ENCODE measurements at regions not wholly inside any gene's neighbourhood (a gene's known extent, or its start where the extent isn't known, plus 50 kb on each side); places are given as distances from the start of the nearest gene placed in this dataset.

DNA sequence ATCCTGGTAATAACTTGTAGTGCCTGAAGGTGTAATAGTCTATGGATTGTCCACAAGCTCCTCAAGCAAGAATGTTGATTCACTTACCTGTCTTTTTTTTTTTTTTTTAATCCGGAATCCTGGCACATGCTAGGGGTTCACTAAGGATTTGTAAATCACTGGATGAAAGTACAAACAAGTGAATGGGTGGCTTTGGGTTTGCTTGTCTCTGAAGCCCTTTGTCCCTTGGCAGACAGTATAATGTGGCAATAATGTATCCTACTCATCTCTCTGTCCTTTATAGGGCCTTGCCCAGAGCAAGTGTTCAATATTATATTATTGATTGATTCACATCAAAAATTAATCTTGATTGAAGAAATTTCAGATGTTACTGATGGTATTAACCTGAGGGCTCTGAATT, 334.0 kb upstream of the CPEB2 start:
- no peak for DNase-seq

DNA sequence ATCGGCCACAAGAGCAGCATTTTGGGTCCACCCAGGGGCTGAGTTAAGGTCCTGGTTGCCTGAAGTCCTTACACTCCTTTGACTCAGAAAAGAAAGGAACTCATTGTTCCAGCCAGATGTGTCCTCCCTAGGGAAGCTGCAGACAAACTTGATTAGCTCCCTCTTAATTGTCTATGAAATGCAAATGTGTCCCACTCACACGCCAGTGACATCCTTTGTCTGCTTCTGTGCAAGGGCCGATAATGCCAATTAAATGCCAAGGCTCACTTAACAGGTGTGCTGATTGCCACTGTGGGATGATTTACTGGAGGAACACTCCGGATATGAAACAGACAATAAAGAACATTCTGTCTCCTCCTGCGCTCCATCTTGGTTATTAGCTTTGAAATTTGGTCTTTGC, 332.9 kb upstream of the CPEB2 start:
- no peak for DNase-seq

DNA sequence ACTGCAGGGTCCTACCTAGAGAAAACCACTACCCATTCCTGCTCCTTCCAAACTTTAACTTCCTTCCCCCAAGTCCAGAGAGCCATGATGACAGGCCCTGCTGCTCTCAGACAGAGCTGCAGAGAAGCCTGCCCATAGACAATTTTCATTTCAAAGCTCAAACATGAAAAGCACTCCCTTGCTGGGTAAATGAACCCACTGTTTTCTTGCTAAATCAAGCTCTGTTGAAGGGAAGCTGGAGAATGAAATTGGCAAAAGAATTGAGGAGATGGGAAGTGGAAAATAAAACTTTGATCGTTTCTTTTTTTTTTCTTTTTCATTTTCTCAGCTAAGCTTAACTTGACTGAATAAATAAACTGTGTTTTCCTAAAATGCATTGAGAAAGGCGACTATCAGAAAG, 331.1 kb upstream of the CPEB2 start:
- no peak for DNase-seq

DNA sequence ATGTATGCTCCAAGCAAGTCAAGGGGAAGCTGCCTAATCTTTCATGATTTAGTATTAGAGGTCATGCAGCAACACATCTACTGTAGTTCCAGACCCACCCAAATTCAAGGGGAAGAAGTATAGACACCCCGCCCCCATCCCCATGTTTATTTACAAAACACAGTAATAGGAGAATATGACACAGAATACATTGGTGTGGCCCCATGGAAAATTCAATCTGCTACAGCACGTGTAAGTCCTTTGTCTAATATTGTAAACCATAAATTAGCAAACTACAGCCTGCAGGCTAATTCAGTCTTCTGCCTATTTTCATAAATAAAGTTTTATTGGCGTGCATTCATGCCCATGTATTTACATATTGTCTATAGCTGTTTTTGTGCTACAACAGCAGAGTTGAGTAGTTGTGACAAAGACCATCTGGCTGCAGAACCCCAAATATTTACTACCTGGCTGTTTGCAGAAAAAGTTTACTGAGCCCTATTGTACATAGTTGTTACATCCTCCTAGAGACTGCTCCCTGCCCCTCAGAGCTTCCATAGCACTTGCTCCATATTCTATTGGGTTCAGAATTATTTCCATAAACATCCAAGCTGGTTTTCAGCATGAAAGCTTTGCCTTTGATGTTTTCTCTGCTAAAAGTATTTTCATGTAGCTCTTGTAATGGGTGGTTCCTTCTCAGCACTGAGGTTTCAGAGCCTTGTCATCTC, 326.8 kb upstream of the CPEB2 start:
- no peak for DNase-seq

DNA sequence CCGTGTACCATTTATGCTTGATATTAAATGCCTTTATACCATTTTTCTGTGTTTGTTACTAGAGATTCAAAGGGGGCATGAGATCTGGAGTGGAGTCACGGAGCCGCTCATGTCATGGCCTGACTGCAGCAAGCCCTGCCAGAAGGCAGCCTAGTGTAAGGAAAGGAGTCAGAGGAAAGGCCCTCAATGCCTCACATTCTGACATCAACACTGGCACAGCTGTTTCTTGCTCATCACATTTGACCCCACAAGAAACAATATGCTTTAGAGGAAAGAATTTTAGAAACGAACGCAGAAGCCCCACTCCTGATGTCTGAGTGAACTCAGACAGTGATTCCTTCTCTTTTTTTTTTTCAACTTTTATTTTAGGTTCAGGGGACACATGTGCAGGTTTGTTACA, 322.4 kb upstream of the CPEB2 start:
- DNase-seq, result no peak

DNA sequence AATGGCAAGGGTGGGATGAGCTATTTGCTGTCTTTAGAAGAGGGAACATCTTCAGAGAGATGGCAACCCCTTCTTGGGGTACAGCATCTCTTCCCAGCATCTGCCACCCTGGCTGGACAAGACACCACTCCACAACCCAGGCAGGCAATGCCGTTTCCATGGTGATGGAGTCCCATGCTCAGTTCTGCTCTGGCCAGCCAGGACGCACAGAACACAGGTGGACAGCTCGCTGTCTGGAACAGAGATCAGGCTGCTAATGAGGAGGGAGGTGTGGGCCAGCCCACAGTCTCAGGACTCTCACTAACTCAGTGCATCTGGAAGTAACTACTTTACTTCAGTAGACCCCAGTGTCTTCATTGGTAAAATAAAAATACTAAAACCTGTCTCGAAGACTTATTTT, 321.0 kb upstream of the CPEB2 start:
- no peak for DNase-seq

DNA sequence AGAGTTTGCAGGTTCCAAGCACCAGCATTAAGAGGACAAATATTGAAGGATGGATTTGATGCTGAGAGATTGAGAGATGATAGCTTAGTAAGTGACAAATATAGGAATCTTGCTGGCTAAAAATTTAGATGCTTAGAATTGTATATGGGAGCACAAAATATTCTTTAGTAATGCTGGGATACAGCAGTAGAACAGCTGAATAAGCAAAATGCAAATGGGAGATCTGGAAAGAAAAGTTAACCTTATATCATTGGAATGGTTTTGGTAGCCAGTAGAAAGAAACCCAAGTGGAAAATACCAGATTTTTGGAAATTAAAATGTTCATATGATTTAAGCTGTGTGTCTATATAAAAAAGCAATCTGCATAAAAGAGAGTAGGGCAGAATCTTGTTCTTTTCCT, 308.6 kb upstream of the CPEB2 start:
- no peak for DNase-seq

DNA sequence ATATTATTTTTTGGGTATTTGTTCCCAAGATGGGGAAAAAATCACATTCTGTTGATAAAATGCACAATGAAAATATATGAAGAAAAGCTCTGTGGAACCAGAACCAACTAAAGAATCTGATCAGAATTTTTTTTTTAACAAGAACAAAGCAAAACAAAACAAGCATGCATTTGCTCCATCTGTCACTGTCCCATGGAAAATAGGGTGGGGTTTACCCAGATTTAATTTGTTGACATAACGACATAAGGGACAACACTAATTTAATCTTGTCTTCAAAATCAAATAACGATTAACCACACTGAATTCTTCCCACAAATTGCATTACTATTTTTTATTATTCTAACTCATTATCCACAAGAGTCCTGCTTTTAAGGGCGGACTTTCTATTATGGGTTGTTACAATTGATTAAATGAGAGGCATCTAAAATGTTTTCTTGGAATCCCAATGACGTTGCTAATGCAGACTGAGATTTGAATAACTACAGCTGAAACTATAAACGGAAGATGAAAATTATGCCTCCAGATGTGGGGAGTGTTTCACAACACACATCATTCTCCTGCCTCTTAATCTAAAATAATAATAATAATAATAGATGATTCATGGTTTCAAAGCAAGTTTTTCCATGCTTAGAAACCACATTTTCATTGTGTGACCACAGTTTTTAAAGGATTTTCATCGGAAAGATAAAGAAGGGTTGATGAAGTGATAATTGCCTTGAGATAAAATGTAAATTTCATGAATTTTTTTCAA, 307.0 kb upstream of the CPEB2 start:
- no peak for DNase-seq

DNA sequence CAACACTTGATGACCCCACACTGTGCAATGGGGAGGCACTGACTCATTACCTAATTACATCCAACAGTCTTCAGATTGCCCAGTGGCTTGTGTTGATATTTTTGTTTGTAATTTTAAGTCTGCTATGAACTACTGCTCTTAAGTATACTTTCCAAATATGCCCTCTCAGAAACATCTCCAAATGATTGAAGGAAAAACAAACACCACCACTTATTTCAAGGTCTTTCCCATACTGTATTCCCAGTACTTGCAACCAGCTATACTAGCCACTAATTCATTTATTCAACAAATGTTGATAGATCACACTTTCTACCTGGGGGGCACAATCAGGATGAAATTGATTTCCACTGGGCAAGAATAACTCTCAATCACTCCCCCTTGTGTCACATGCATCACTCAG, 302.2 kb upstream of the CPEB2 start:
- DNase-seq, result no peak

DNA sequence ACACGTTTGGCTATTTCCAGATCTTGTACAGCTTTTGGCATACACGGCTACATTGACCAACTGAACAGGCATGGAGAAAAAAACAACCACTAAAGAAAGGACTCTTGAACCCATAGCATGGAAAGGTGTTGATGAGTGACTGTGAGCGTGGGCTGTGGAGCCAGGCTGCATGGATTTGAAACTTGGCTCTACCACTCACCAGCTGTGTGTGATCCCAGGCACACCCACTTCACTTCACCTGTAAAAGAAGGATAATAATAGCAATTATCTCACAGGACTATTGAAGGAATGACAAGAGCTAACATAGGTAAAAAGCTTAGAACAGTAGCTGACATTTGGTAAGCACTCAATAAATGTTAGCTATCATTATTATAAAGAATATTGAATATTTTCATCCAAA, 301.7 kb upstream of the CPEB2 start:
- no peak for DNase-seq

DNA sequence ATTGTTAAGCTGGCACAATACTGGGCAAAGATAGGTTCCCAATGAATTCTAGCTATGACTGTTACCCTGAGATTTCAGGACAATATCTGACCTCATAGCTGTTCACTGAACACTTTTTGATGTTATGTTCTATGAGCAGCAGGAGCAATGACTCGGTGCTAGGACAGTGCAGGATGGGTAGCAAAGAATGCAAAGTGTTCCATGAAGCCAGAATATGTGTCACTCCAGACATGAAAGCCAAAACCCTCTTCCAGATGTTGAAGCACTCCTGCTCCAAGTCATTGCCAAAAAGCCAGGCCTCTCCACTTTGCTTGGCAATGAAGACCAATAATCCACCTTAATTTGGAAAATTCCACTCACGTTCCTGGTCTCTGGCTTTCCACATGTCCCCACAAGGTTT, 300.9 kb upstream of the CPEB2 start:
- peak in 1 of 2 experiments; percentile 10 for DNase-seq

DNA sequence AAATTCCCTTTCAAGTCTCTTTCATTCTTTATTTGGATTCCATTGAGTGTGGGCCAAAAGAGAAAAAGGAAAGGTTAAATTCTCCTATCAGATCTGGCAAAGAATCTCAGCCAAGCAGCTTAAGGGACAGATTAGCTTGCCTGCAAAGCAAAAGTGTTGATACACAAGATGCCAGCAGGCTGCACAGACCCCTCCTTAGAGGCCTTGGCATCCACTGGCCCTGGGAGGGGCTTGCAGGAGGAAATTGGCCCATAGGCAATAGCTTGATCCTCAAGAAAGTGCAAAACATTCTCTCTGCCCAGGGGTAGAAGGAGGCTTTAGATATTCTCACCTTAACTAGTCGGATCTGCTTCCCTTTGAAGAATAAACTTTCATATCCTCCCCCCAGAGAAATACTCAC, 300.4 kb upstream of the CPEB2 start:
- peak in 1 of 2 experiments; percentile 32 for DNase-seq

DNA sequence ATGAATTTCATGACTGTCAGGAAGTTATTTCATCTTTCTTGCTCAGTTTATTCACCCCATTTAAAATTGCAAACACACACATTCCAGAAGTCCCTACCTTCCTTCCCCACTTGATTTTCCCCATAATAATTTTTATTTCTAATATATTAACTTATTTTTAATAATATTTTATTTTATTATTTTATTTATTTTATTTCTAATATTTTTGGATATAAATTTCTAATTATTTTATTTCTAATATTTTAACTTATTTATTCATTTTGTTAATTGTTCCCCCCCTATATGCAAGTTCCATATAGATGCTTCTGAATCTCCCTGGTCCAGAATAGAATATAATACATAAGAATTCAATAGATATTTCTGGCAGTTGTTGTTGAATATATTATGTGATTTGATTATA, 293.7 kb upstream of the CPEB2 start:
- DNase-seq, result no peak

DNA sequence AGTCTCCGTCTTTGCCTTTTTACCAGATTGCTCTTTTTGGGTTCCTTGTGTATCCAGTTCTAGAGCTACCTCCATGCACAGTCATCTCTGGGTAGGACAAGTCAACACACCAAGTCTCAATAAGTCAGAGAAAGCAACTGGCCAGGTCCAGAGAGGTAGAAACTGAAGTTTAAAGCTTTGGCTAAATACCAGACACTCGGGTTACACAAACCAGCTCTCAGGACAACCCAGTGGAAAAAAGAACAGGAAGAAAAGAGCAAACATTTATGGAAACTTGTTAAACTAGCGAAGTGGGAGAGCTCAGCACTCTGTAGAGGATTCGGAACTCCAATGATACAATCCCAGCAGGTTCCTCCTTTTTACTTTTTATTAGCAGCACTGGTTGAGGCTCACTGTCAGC, 291.0 kb upstream of the CPEB2 start:
- no peak for DNase-seq

DNA sequence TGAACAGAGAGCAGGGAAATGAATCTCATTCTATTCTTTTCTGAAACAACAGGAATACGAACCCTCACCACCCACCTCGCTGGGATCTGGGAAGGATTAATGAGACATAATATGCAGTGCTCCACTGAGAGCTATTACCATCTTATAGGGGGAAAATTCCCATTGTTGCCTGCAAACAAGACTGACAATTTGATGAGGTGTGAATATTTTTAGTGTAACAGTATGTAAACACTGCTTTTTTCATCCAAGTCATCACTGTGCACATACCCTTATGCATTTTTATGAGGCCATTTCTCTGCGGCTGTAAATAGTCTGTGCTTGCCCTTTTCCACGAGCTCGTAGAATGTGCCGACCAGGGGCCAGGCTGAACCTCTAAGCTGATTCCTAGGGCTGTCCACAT, 285.6 kb upstream of the CPEB2 start:
- no peak for DNase-seq

DNA sequence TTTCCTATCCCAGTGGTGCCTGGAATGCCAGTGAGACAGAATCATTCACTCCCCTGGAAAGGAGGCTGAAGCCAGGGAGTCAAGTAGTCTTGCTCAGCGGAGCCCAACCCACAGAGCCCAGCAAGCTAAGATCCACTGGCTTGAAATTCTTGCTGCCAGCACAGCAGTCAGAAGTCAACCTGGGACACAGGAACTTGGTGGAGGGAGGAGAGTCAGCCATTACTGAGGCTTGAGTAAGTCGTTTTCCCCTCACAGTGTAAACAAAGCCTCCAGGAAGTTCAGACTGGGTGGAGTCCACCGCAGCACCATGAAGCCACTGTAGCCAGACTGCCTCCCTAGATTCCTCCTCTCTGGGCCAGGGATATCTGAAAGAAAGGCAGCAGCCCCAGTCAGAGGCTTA, 283.2 kb upstream of the CPEB2 start:
- DNase-seq, result no peak

DNA sequence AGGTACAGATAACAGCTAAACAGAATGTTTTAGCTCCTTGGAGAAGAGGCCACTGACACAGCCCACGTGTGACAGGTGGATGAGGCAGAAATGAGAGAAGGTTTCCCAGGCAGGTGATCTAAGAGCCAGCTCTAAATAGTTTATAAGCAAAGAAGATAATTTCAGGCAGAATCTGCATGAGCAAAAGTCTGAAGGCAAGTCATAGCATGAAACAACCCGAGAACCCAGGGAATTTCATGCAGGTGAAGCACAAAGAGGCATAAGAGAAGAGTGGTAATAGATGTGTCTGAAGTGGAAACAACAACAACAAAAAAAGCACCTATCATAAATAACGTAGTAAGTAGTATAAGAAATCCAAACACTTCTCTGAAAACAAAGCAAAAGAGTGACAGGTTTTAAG, 275.8 kb upstream of the CPEB2 start:
- no peak for DNase-seq

DNA sequence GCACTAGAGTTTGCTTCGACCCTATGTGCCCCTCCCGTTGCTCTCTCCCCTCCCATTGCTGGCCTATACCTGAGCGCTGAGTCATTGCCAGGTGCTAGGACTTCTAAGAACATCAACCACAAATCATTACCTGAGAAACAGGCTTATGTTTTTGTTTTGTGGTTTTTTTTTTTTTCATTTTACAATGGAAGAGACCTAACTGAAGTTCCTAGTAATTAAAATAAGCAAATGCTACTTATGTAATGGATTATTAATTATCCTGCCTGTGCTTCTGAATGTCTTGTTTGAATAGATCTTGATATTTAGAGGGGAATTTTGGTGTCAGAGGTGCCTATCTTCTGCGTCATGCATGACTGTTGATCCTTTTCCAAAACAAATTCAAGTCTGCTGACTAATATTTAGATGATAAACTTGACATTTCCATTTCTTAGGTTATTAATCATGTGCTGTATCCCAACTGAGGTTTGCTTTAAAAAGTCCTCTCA, 275.4 kb upstream of the CPEB2 start:
- DNase-seq, result no peak

DNA sequence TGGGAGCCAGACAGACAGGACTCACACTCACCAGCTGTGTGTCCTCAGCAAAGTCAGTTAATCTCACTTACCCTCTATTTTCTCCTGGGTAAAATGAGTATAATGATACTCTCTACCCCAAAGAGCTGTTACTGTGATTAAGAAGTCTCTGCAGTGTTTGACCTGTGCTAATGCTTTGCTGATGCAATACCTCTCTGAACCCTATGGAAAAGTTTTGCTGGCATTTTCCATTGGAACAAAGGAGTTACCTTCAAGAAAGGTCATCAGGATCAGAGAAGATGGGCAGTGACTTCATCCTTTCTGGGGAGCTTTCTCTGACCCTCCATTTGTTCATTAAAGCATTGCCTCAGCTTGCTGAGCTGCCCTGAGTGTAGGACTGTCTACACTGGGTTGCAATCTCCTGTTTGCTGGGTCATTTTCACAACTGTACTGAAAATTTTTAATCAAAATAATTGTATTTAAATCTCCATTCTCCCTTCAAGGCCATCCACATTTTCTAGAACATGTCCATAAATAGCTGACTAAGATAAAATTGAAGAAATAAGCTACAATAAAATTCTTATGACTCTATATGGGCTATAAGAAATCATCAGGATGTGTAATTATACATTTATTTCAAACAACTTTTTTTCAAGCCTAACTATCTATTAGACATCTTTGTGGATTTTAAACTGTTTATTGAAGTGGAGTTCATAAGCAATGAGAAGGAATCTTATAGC, 272.8 kb upstream of the CPEB2 start:
- DNase-seq, result no peak

DNA sequence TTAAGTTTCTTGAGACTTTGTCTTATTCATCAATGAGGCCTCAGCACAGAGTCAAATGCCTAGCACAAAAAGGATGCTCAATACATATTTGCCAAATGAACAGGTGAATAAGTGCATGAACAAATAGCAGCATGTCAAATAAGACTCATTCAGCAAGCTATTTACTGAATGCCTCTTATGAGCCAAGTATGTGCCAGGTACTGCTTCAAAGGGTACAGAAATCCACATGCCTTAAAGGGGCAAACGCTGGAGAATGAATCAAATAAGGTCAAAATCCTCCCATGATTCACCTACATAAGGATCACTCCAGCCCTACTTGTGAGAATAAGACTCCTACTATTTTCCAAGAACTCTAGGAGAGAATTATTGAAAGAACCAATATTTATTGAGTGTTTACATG, 260.2 kb upstream of the CPEB2 start:
- DNase-seq, result no peak

DNA sequence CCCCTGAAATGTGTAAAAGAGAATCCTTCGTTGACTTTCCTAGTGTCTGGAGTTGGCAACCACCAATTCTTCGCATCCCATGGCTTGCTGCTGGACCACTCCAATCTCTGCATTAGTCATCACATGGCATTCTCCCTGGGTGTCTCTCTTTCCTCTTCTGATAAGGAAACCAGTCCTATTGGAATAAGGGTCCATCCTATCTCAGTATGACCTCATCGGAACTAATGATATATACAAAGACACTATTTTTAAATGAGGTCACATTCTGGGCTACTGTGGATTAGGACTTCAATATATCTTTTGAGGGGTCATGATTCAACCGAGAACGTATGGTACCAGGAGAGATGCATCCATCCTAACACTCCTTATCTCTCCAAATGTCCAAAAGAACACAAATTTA, 259.1 kb upstream of the CPEB2 start:
- no peak for DNase-seq

DNA sequence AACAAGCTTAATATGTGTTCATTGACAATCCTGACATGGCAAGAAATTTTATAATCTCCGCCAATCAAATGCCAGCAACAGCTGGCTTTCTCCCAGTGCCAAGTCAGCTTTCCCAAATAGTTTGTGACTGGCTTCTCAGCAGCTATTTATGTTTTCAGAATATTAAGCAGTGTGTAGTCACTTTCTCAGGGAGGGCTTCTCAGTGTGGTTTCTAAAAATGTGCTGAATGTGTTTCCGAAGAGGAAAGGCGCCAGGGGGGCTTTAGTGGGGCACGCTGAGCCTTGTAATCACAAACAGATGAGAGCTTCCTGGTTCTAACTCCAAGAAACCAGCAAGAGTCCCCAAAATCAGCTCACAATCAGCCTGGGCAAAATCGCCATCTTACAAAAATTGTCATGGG, 258.7 kb upstream of the CPEB2 start:
- DNase-seq, result no peak

DNA sequence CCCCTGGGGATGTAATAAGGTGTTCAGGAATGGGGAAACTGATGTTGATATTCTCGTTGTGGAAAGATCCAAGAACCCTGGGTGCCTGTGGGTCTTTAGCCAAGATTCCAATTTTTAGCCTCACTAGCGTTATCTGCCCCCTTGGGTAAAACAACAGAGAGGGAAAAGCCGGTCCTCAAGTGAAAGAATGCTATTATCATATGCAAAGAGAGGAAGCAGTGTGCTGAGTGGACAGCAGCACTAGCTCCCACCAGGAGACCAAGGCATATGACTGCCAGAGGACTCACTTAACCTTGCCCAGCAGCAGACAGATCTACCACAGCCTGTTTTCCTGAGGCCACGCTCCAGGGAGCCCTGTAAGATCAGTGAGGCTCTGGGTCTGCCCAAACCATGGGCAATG, 257.9 kb upstream of the CPEB2 start:
- no peak for DNase-seq

DNA sequence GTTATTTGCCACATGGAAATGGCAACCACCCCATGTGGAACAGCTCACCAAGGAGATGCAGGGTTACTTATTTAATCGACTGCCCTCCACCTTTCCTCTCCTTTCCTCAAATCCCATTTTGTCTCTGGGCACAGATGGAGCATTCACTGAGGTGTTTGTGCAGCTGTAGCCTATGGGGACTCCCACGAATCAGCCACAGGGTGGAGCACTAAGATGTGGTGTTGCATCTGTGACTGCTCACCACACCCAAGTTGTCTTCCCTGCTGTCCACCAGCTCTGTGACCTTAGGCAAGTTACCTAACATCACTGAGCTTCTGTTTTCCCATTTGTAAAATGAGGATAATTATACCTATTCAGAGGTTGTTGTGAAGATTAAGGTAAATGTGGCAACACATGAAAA, 252.4 kb upstream of the CPEB2 start:
- peak in 1 of 2 experiments; percentile 0 for DNase-seq
